ENCODE measurements at regions not wholly inside any gene's neighbourhood (a gene's known extent, or its start where the extent isn't known, plus 50 kb on each side); places are given as distances from the start of the nearest gene placed in this dataset.

DNA sequence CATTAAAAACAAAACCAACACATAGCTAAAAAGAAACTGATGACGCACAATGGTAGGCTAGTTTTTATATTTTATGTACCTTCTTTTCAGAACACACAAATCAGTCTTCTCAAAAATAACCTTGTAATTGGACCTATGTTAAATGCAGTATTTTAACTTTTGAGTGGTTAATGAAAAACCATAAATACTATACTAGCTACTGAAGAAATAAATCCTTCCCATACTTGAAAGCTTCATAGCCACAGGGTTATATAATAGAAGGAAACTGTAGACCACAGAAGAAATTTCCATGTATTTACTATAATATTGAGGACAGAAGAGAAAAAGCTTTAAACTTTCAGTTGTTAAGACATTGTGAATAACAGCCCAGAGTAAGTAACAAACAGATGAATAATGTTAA is 1094.3 kb upstream of the SLC10A2 start:
- no peak for TF ChIP-seq CTCF (IDR thresholded peaks at IDR 0.05; ENCODE audit: control insufficient read depth, extremely low read depth, insufficient read depth)
- no peak overlapping the region for H3K4me3 ChIP-seq (ENCODE audit: low read depth, low read length)
- DNase-seq (ENCODE audit: low read depth), result no peak

- peak; percentile 40 for DNase-seq (ENCODE audit: low read depth)
- TF ChIP-seq CTCF (IDR thresholded peaks at IDR 0.05; ENCODE audit: control insufficient read depth, extremely low read depth, insufficient read depth), result no peak
- H3K4me3 ChIP-seq (ENCODE audit: low read depth, low read length), result no peak overlapping the region
These were observed 1077.7 kb upstream of the SLC10A2 start for GRCh38 chr13:104143760-104144416.

- no peak for DNase-seq (ENCODE audit: low read depth)
- H3K4me3 ChIP-seq (ENCODE audit: low read depth, low read length), result no peak overlapping the region
- no peak for TF ChIP-seq CTCF (IDR thresholded peaks at IDR 0.05; ENCODE audit: control insufficient read depth, extremely low read depth, insufficient read depth)
These were observed 1074.3 kb upstream of the SLC10A2 start for GRCh38 chr13:104140552-104140951.

GRCh38 chr13:104137416-104137815 is 1071.2 kb upstream of the SLC10A2 start:
- no peak overlapping the region for H3K4me3 ChIP-seq (ENCODE audit: low read depth, low read length)
- no peak for TF ChIP-seq CTCF (IDR thresholded peaks at IDR 0.05; ENCODE audit: control insufficient read depth, extremely low read depth, insufficient read depth)
- no peak for DNase-seq (ENCODE audit: low read depth)

- TF ChIP-seq CTCF (IDR thresholded peaks at IDR 0.05; ENCODE audit: control insufficient read depth, extremely low read depth, insufficient read depth), result no peak
- no peak for DNase-seq (ENCODE audit: low read depth)
These were observed 1066.6 kb upstream of the SLC10A2 start for GRCh38 chr13:104132849-104133248.

GRCh38 chr13:104114101-104114500 is 1047.9 kb upstream of the SLC10A2 start:
- no peak for TF ChIP-seq CTCF (IDR thresholded peaks at IDR 0.05; ENCODE audit: control insufficient read depth, extremely low read depth, insufficient read depth)
- no peak overlapping the region for H3K4me3 ChIP-seq (ENCODE audit: low read depth, low read length)
- DNase-seq (ENCODE audit: low read depth), result no peak

More at GRCh38 chr13:104132849-104133248, 1066.6 kb upstream of the SLC10A2 start:
- H3K4me3 ChIP-seq (ENCODE audit: low read depth, low read length), result no peak overlapping the region

DNA sequence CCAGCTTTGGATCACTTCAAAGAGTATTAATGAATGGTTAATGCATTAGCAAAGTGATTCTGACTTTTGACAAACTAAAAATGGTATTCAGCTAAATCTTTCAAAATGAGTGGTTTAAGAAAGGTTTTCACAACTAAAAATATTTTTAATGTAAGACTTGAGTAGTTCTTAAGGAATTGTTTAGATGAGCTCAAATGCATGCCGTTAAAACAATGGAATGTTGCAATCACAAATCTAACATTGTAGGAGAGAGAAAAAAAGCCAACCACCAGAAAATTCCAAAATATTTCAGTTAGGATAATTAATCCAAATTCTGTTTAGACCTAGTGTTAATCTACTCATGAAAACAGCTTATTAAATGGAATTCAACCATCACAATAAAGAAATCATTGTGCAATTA is 1044.8 kb upstream of the SLC10A2 start:
- no peak for DNase-seq (ENCODE audit: low read depth)
- TF ChIP-seq CTCF (IDR thresholded peaks at IDR 0.05; ENCODE audit: control insufficient read depth, extremely low read depth, insufficient read depth), result no peak
- no peak overlapping the region for H3K4me3 ChIP-seq (ENCODE audit: low read depth, low read length)

Measured in LNCaP clone FGC (cell line).